Smooth muscle cell (in vitro differentiated cells): ENCODE measurements at regions not wholly inside any gene's neighbourhood (a gene's known extent, or its start where the extent isn't known, plus 50 kb on each side); places are given as distances from the start of the nearest gene placed in this dataset.

Experiments used
- DNase-seq: peaks from one replicate; lab custom pipeline; 2025; ENCODE audit not compliant: unreplicated experiment; lab: John Stamatoyannopoulos, UW
- H2AFZ ChIP-seq: fragments of 200-600 bp; sonication (generic); 2 replicates; pipeline ENCODE4 v1.6.0; 2016; ENCODE audit warnings: antibody characterized with exemption, low read depth, mild to moderate bottlenecking
- H3F3A ChIP-seq: fragments of 200-600 bp; sonication (generic); 2 replicates; pipeline ENCODE4 v1.6.0; 2017; ENCODE audit warnings: antibody characterized with exemption, low read depth
- H3K27ac ChIP-seq: fragments of 200-600 bp; sonication (generic); 2 replicates; pipeline ENCODE4 v1.5.1; 2016; ENCODE audit warnings: low read depth, mild to moderate bottlenecking
- H3K27me3 ChIP-seq: fragments of 200-600 bp; sonication (generic); 2 replicates; pipeline ENCODE4 v1.6.1; 2016; ENCODE audit warnings: low read depth, mild to moderate bottlenecking
- H3K36me3 ChIP-seq: fragments of 200-600 bp; sonication (generic); 2 replicates; pipeline ENCODE4 v1.5.1; 2016; ENCODE audit warnings: low read depth
- H3K4me1 ChIP-seq: fragments of 200-600 bp; sonication (generic); 2 replicates; pipeline ENCODE4 v1.5.1; 2016; ENCODE audit warnings: low read depth
- H3K4me2 ChIP-seq: fragments of 200-600 bp; sonication (generic); 2 replicates; pipeline ENCODE4 v1.6.0; 2016; ENCODE audit warnings: mild to moderate bottlenecking
- H3K4me3 ChIP-seq: fragments of 200-600 bp; sonication (generic); 2 replicates; pipeline ENCODE4 v1.5.1; 2016; ENCODE audit warnings: mild to moderate bottlenecking
- H3K79me2 ChIP-seq: fragments of 200-600 bp; sonication (generic); 2 replicates; pipeline ENCODE4 v1.6.0; 2016; ENCODE audit warnings: low read depth, mild to moderate bottlenecking
- H3K9ac ChIP-seq: fragments of 200-600 bp; sonication (generic); 2 replicates; pipeline ENCODE4 v1.6.0; 2016; ENCODE audit warnings: low read depth
- H3K9me3 ChIP-seq: fragments of 200-600 bp; sonication (generic); replicated peaks from 2 replicates; pipeline ENCODE4 v1.5.1; 2016; ENCODE audit warnings: low read depth
- H4K20me1 ChIP-seq: fragments of 200-600 bp; sonication (generic); 2 replicates; pipeline ENCODE4 v1.6.0; 2016; ENCODE audit warnings: low read depth
- CTCF ChIP-seq: fragments of 200-600 bp; sonication (generic); IDR thresholded peaks from 2 replicates; pipeline ENCODE4 v1.5.1; 2017; ENCODE audit warnings: borderline replicate concordance, mild to moderate bottlenecking, antibody characterized with exemption; ENCODE audit not compliant: insufficient read depth, poor library complexity, severe bottlenecking
- WGBS: methylation state at CpG from one replicate; pipeline ENCODE4 v1.1.7; 2016; ENCODE audit warnings: low lambda C conversion rate; 5-methylcytosine and 5-hydroxymethylcytosine counted together

GRCh38 chr7:43791-44540, 148.4 kb upstream of the FAM20C start:
- TF ChIP-seq CTCF: no peak

GRCh38 chr7:44541-44896, 147.9 kb upstream of the FAM20C start:
- no peak overlapping the region for H3K4me2 ChIP-seq
- H3K9me3 ChIP-seq: no peaks in the 10 kb centered on the region
- no peaks in the 10 kb centered on the region for H3K36me3 ChIP-seq
- no peak overlapping the region for H3K9ac ChIP-seq
- H2AFZ ChIP-seq: no peak overlapping the region
- TF ChIP-seq CTCF: no peak
- no peaks in the 10 kb centered on the region for H4K20me1 ChIP-seq
- H3K4me1 ChIP-seq: no peaks in the 10 kb centered on the region
- no peak for DNase-seq
- no peak overlapping the region for H3K27ac ChIP-seq
- no peak overlapping the region for H3K4me3 ChIP-seq
- no peaks in the 10 kb centered on the region for H3F3A ChIP-seq
- peaks cover 3% of the 10 kb centered on the region for H3K27me3 ChIP-seq
- WGBS: 91% methylated on average over 12 of the region's 12 CpGs
- H3K79me2 ChIP-seq: no peaks in the 10 kb centered on the region

More at GRCh38 chr7:43791-44540, 148.4 kb upstream of the FAM20C start:
- Histone ChIP-seq H3K27ac (no peak overlapping the region), H3K4me2 (no peak overlapping the region), H3K79me2 (no peaks in the 10 kb centered on the region), H3K9ac (no peak overlapping the region), H2AFZ (no peak overlapping the region), H3K4me1 (no peaks in the 10 kb centered on the region), H3K4me3 (no peak overlapping the region), H3K9me3 (no peaks in the 10 kb centered on the region), H3K36me3 (no peaks in the 10 kb centered on the region), H3F3A (no peaks in the 10 kb centered on the region), H4K20me1 (no peaks in the 10 kb centered on the region), H3K27me3 (peaks cover 3% of the 10 kb centered on the region)
- DNase-seq: no peak
- WGBS: 96% methylated on average over 14 of the region's 14 CpGs

- H2AFZ ChIP-seq: no peak overlapping the region
- TF ChIP-seq CTCF: no peak
- H4K20me1 ChIP-seq: no peaks in the 10 kb centered on the region
- no peak overlapping the region for H3K4me2 ChIP-seq
- no peaks in the 10 kb centered on the region for H3K9me3 ChIP-seq
- no peaks in the 10 kb centered on the region for H3K79me2 ChIP-seq
- no peak overlapping the region for H3K27ac ChIP-seq
- no peak for DNase-seq
- H3F3A ChIP-seq: no peaks in the 10 kb centered on the region
- no peak overlapping the region for H3K4me3 ChIP-seq
- H3K4me1 ChIP-seq: no peaks in the 10 kb centered on the region
- no peak overlapping the region for H3K9ac ChIP-seq
- no peaks in the 10 kb centered on the region for H3K36me3 ChIP-seq
- WGBS: 85% methylated on average over 13 of the region's 14 CpGs
- peaks cover 3% of the 10 kb centered on the region for H3K27me3 ChIP-seq
Observed at GRCh38 chr7:45106-46090, 147.0 kb upstream of the FAM20C start.
